Peyer's patch (tissue), 4 donors: ENCODE measurements at regions not wholly inside any gene's neighbourhood (a gene's known extent, or its start where the extent isn't known, plus 50 kb on each side); places are given as distances from the start of the nearest gene placed in this dataset.
"Not testable (repeated sequence)": the region's sequence is repeated elsewhere in the genome, so short reads cannot be mapped to it uniquely, and the experiment has no call there.

Source experiments
- DNase-seq, 3 donors: peaks; one replicate each; pipeline ENCODE4 v3.0.0-alpha.2; 2017 to 2019
- H3K27ac ChIP-seq, 4 donors: fragments of 200-600 bp; sonication (generic); one replicate each; pipeline ENCODE4 v1.5.1; 2016 to 2019
- H3K27me3 ChIP-seq, 2 donors: fragments of 200-600 bp; sonication (generic); one replicate each; pipeline ENCODE4 v1.5.1; 2019
- H3K36me3 ChIP-seq, 3 donors: fragments of 200-600 bp; sonication (generic); one replicate each; pipeline ENCODE4 v1.5.1; 2016 to 2019
- H3K4me1 ChIP-seq, 4 donors: fragments of 200-600 bp; sonication (generic); one replicate each; pipeline ENCODE4 v1.5.1; 2016 to 2019
- H3K4me3 ChIP-seq, 4 donors: fragments of 200-600 bp; sonication (generic); 1 replicate in 3 of 4; 2 replicates in 1 of 4; pipeline ENCODE4 v1.5.1; 2016 to 2019; ENCODE audit warnings: mild to moderate bottlenecking in 1 of 4
- H3K9me3 ChIP-seq, 4 donors: fragments of 200-600 bp; sonication (generic); one replicate each; pipeline ENCODE4 v1.5.1; 2016 to 2019; ENCODE audit warnings: mild to moderate bottlenecking in 1 of 4
- CTCF ChIP-seq, 6 experiments: fragments of 450-650 bp in 4 of 6; fragments of 200-600 bp in 2 of 6; sonication (generic) in 1 of 6; IDR thresholded peaks; one replicate each; pipeline ENCODE4 v1.5.1; 2017 to 2019; ENCODE audit warnings: antibody characterized with exemption in 6 of 6, mild to moderate bottlenecking in 3 of 6, moderate library complexity in 1 of 6
- POLR2A ChIP-seq, 2 donors: fragments of 450-650 bp; IDR thresholded peaks; one replicate each; pipeline ENCODE4 v1.5.1; 2017; ENCODE audit warnings: antibody characterized with exemption in 2 of 2, mild to moderate bottlenecking in 2 of 2, moderate library complexity in 2 of 2

DNA sequence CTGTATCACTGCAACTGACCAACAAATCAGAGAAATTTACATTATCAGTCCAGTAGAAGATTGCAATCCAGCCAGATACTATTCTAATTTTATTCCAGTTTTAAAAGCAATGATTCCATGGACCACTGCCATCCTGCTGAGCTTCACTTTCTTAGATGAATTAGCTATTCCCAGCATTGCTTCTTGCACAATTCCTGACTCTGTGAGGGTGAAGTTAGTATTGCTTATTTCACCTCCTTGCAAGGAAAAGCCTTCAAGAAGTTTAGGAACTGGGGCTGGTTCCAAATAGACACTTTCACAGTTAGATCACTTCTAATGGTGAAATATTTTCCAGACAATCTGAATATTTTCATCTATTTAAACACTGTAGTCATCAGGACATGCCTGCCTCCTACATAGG lies 338.6 kb upstream of the TNC start:
- Histone ChIP-seq H3K27ac (no peak overlapping the region), H3K27me3 (no peaks in the 10 kb centered on the region), H3K9me3 (no peaks in the 10 kb centered on the region), H3K4me3 (no peak overlapping the region), H3K36me3 (no peaks in the 10 kb centered on the region), H3K4me1 (no peaks in the 10 kb centered on the region)
- TF ChIP-seq POLR2A (IDR thresholded peaks at IDR 0.05) (no peak), CTCF (IDR thresholded peaks at IDR 0.05) (no peak)
- DNase-seq, result no peak

- no peak for TF ChIP-seq POLR2A (IDR thresholded peaks at IDR 0.05)
- TF ChIP-seq CTCF (IDR thresholded peaks at IDR 0.05), result no peak
- Histone ChIP-seq H3K4me1 (no peaks in the 10 kb centered on the region), H3K4me3 (no peak overlapping the region), H3K36me3 (no peaks in the 10 kb centered on the region), H3K27ac (no peak overlapping the region), H3K27me3 (no peaks in the 10 kb centered on the region), H3K9me3 (no peaks in the 10 kb centered on the region)
- DNase-seq, result no peak
Measured at GRCh38 chr9:115461280-115461679, 343.3 kb upstream of the TNC start.

DNA sequence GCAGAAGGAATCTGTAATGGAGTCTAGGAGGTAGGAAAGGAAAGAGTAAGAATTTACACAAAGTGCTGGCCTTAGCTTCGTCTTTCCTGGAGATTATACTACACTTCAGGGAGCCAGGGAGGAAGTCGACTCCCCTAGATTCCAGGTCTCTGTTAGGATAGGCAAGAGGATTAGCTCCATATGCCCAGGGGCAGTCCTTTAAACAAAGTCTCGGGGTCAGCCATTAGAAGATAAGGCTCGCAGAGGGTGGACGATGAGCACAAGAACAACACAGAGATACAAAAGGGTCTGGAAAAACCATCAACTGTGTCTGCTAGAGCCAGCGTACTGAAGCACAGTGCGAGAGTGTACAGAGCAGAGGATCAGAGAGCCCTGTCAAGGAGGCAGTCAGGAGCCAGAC lies 344.7 kb upstream of the TNC start:
- H3K27ac ChIP-seq, result no peak overlapping the region
- no peak overlapping the region for H3K4me3 ChIP-seq
- DNase-seq, result no peak
- no peaks in the 10 kb centered on the region for H3K9me3 ChIP-seq
- no peak for TF ChIP-seq POLR2A (IDR thresholded peaks at IDR 0.05)
- TF ChIP-seq CTCF (IDR thresholded peaks at IDR 0.05), result no peak
- H3K36me3 ChIP-seq, result no peaks in the 10 kb centered on the region
- no peaks in the 10 kb centered on the region for H3K27me3 ChIP-seq
- H3K4me1 ChIP-seq, result no peaks in the 10 kb centered on the region

- H3K4me1 ChIP-seq, result no peaks in the 10 kb centered on the region
- H3K4me3 ChIP-seq, result no peak overlapping the region
- H3K27ac ChIP-seq, result no peak overlapping the region
- no peak for DNase-seq
- no peaks in the 10 kb centered on the region for H3K27me3 ChIP-seq
- peaks cover 0 to 6% (median 0%) of the 10 kb centered on the region in 4 donors for H3K9me3 ChIP-seq
- TF ChIP-seq CTCF (IDR thresholded peaks at IDR 0.05) (no peak), POLR2A (IDR thresholded peaks at IDR 0.05) (no peak)
- no peaks in the 10 kb centered on the region for H3K36me3 ChIP-seq
Measured at GRCh38 chr9:115466756-115467155, 348.8 kb upstream of the TNC start.

- H3K4me1 ChIP-seq, result no peaks in the 10 kb centered on the region
- H3K9me3 ChIP-seq, result peaks cover 0 to 6% (median 0%) of the 10 kb centered on the region in 4 donors
- no peak overlapping the region for H3K27ac ChIP-seq
- H3K36me3 ChIP-seq, result no peaks in the 10 kb centered on the region
- H3K4me3 ChIP-seq, result no peak overlapping the region
- no peaks in the 10 kb centered on the region for H3K27me3 ChIP-seq
- no peak for DNase-seq
- TF ChIP-seq CTCF (IDR thresholded peaks at IDR 0.05) (no peak), POLR2A (IDR thresholded peaks at IDR 0.05) (no peak)
Measured at GRCh38 chr9:115469841-115470240, 351.9 kb upstream of the TNC start.

- H3K36me3 ChIP-seq, H3K9me3 ChIP-seq, DNase-seq, H3K27ac ChIP-seq, H3K27me3 ChIP-seq, H3K4me3 ChIP-seq, H3K4me1 ChIP-seq: not testable (repeated sequence)
Measured at GRCh38 chr9:115473032-115473431, 355.1 kb upstream of the TNC start.
